ENCODE measurements at regions not wholly inside any gene's neighbourhood (a gene's known extent, or its start where the extent isn't known, plus 50 kb on each side); places are given as distances from the start of the nearest gene placed in this dataset.

DNA sequence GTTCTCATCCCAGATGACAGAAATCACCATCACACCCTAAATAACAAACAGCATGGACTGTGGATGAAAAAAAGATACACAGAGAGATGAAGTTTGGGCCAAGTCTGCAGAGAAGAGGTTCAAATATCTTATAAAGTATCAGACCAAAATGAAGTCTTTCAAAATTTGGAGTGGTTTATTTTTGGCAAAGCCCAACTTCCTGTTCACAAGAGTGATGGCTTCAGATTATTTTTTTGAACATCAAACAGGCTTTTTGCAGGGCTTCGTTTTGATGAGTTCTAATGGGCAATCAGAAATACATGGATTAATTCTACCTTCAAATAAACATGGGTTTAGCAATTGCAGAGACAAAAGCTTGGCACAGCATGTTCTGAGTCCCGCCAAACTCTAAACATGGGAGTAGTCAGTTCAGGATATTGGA, 378.2 kb upstream of the RPS23 start:
- no CpG with 5 or more reads among the region's 2 CpGs for WGBS (ENCODE audit: extremely low coverage, insufficient coverage, insufficient read length)
- no peaks in the 10 kb centered on the region for H3K4me1 ChIP-seq (ENCODE audit: control insufficient read depth in 1 of 2, insufficient read depth in 2 of 2, low read length in 2 of 2)

GRCh38 chr5:82655078-82655477, 376.9 kb upstream of the RPS23 start:
- WGBS (ENCODE audit: extremely low coverage, insufficient coverage, insufficient read length): no CpG with 5 or more reads among the region's 7 CpGs

More for the DNA sequence above, 378.2 kb upstream of the RPS23 start:
- no peak overlapping the region for H4K12ac ChIP-seq (ENCODE audit: low read depth, low read length)
- no peak overlapping the region for H4K8ac ChIP-seq (ENCODE audit: low read depth, low read length)
- H4K91ac ChIP-seq (ENCODE audit: low read depth, low read length): no peak overlapping the region
- H3K4ac ChIP-seq (ENCODE audit: low read depth, low read length): no peak overlapping the region
- H3K27ac ChIP-seq (ENCODE audit: low read depth, low read length): no peak overlapping the region
- no peaks in the 10 kb centered on the region for H3K9me3 ChIP-seq (ENCODE audit: insufficient read depth, low read depth, low read length)
- no peak overlapping the region for H3K14ac ChIP-seq (ENCODE audit: low read length)
- H2AK5ac ChIP-seq (ENCODE audit: low read length): no peak overlapping the region
- DNase-seq: no peak
- no peaks in the 10 kb centered on the region for H3K27me3 ChIP-seq (ENCODE audit: insufficient read depth, low read length)
- H2AFZ ChIP-seq (ENCODE audit: insufficient read depth, low read length, poor library complexity): no peak overlapping the region
- no peak overlapping the region for H2BK12ac ChIP-seq (ENCODE audit: low read length)
- H3K4me3 ChIP-seq (ENCODE audit: low read depth, low read length): no peak overlapping the region
- H3K18ac ChIP-seq (ENCODE audit: low read length): no peak overlapping the region
- no peaks in the 10 kb centered on the region for H3K79me1 ChIP-seq (ENCODE audit: low read length)
- H3K9ac ChIP-seq (ENCODE audit: low read length): no peak overlapping the region
- H3K4me2 ChIP-seq (ENCODE audit: low read length): no peak overlapping the region
- no peak overlapping the region for H3K23ac ChIP-seq (ENCODE audit: low read length)
- no peaks in the 10 kb centered on the region for H3K36me3 ChIP-seq (ENCODE audit: control insufficient read depth in 1 of 2, insufficient read depth in 2 of 2, low read length in 2 of 2)
- no peaks in the 10 kb centered on the region for H3K79me2 ChIP-seq (ENCODE audit: control insufficient read depth, insufficient read depth, low read length, poor library complexity)
- H2BK5ac ChIP-seq (ENCODE audit: low read depth, low read length, poor library complexity): no peak overlapping the region
- no peak overlapping the region for H2BK120ac ChIP-seq (ENCODE audit: insufficient read depth, low read length, poor library complexity)

DNA sequence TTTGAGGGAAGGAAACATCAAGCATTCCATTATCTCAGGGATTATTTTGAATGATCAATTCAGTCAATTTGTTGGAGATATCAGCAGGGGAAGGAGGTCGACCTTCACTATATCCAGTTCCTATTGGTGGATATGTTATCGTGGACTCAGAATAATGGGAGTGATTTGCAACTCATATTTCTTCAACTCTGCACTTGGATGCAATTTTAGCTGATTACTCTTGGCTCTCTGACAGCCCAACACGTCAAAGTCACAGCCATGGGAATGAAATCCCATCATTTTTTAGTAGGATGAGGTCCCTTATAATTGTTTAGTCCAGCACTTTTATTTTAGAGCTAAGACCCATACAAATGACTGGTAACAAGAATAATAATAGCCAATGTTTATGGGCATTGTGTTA, 371.8 kb upstream of the RPS23 start:
- H3K27ac ChIP-seq (ENCODE audit: low read depth, low read length): no peak overlapping the region
- no peak overlapping the region for H3K18ac ChIP-seq (ENCODE audit: low read length)
- H3K23ac ChIP-seq (ENCODE audit: low read length): no peak overlapping the region
- no peak overlapping the region for H3K9ac ChIP-seq (ENCODE audit: low read length)
- no peak overlapping the region for H3K4me2 ChIP-seq (ENCODE audit: low read length)
- H2BK12ac ChIP-seq (ENCODE audit: low read length): no peak overlapping the region
- no peak overlapping the region for H3K4ac ChIP-seq (ENCODE audit: low read depth, low read length)
- no peak overlapping the region for H3K14ac ChIP-seq (ENCODE audit: low read length)
- H4K91ac ChIP-seq (ENCODE audit: low read depth, low read length): no peak overlapping the region
- DNase-seq: no peak
- no peak overlapping the region for H3K4me3 ChIP-seq (ENCODE audit: low read depth, low read length)
- no peak overlapping the region for H2AFZ ChIP-seq (ENCODE audit: insufficient read depth, low read length, poor library complexity)
- no peaks in the 10 kb centered on the region for H3K79me2 ChIP-seq (ENCODE audit: control insufficient read depth, insufficient read depth, low read length, poor library complexity)
- no peak overlapping the region for H2AK5ac ChIP-seq (ENCODE audit: low read length)
- no peak overlapping the region for H4K8ac ChIP-seq (ENCODE audit: low read depth, low read length)
- no peaks in the 10 kb centered on the region for H3K4me1 ChIP-seq (ENCODE audit: control insufficient read depth in 1 of 2, insufficient read depth in 2 of 2, low read length in 2 of 2)
- no peak overlapping the region for H4K12ac ChIP-seq (ENCODE audit: low read depth, low read length)
- H2BK5ac ChIP-seq (ENCODE audit: low read depth, low read length, poor library complexity): no peak overlapping the region
- no peaks in the 10 kb centered on the region for H3K36me3 ChIP-seq (ENCODE audit: control insufficient read depth in 1 of 2, insufficient read depth in 2 of 2, low read length in 2 of 2)
- H3K9me3 ChIP-seq (ENCODE audit: insufficient read depth, low read depth, low read length): no peaks in the 10 kb centered on the region
- no peaks in the 10 kb centered on the region for H3K27me3 ChIP-seq (ENCODE audit: insufficient read depth, low read length)
- no peaks in the 10 kb centered on the region for H3K79me1 ChIP-seq (ENCODE audit: low read length)
- H2BK120ac ChIP-seq (ENCODE audit: insufficient read depth, low read length, poor library complexity): no peak overlapping the region
- no CpG with 5 or more reads among the region's 3 CpGs for WGBS (ENCODE audit: extremely low coverage, insufficient coverage, insufficient read length)

More at GRCh38 chr5:82655078-82655477, 376.9 kb upstream of the RPS23 start:
- Histone ChIP-seq H2AFZ (ENCODE audit: insufficient read depth, low read length, poor library complexity) (no peak overlapping the region), H4K91ac (ENCODE audit: low read depth, low read length) (no peak overlapping the region), H3K4me1 (ENCODE audit: control insufficient read depth in 1 of 2, insufficient read depth in 2 of 2, low read length in 2 of 2) (no peaks in the 10 kb centered on the region), H3K79me2 (ENCODE audit: control insufficient read depth, insufficient read depth, low read length, poor library complexity) (no peaks in the 10 kb centered on the region), H3K27me3 (ENCODE audit: insufficient read depth, low read length) (no peaks in the 10 kb centered on the region), H3K4me3 (ENCODE audit: low read depth, low read length) (no peak overlapping the region), H4K8ac (ENCODE audit: low read depth, low read length) (no peak overlapping the region), H3K36me3 (ENCODE audit: control insufficient read depth in 1 of 2, insufficient read depth in 2 of 2, low read length in 2 of 2) (no peaks in the 10 kb centered on the region), H3K79me1 (ENCODE audit: low read length) (no peaks in the 10 kb centered on the region), H2AK5ac (ENCODE audit: low read length) (no peak overlapping the region), H3K4ac (ENCODE audit: low read depth, low read length) (no peak overlapping the region), H2BK5ac (ENCODE audit: low read depth, low read length, poor library complexity) (no peak overlapping the region), H3K4me2 (ENCODE audit: low read length) (no peak overlapping the region), H2BK12ac (ENCODE audit: low read length) (no peak overlapping the region), H2BK120ac (ENCODE audit: insufficient read depth, low read length, poor library complexity) (no peak overlapping the region), H3K14ac (ENCODE audit: low read length) (no peak overlapping the region), H3K18ac (ENCODE audit: low read length) (no peak overlapping the region), H3K9me3 (ENCODE audit: insufficient read depth, low read depth, low read length) (no peaks in the 10 kb centered on the region), H3K9ac (ENCODE audit: low read length) (no peak overlapping the region), H3K23ac (ENCODE audit: low read length) (no peak overlapping the region), H4K12ac (ENCODE audit: low read depth, low read length) (no peak overlapping the region), H3K27ac (ENCODE audit: low read depth, low read length) (no peak overlapping the region)
- DNase-seq: no peak

GRCh38 chr5:82644766-82645165, 366.6 kb upstream of the RPS23 start:
- Histone ChIP-seq H4K12ac (ENCODE audit: low read depth, low read length) (no peak overlapping the region), H2AK5ac (ENCODE audit: low read length) (no peak overlapping the region), H3K9me3 (ENCODE audit: insufficient read depth, low read depth, low read length) (no peaks in the 10 kb centered on the region), H3K27ac (ENCODE audit: low read depth, low read length) (no peak overlapping the region), H3K9ac (ENCODE audit: low read length) (no peak overlapping the region), H4K8ac (ENCODE audit: low read depth, low read length) (no peak overlapping the region), H2BK12ac (ENCODE audit: low read length) (no peak overlapping the region), H3K18ac (ENCODE audit: low read length) (no peak overlapping the region), H3K4ac (ENCODE audit: low read depth, low read length) (no peak overlapping the region), H3K23ac (ENCODE audit: low read length) (no peak overlapping the region), H3K4me3 (ENCODE audit: low read depth, low read length) (no peak overlapping the region), H3K36me3 (ENCODE audit: control insufficient read depth in 1 of 2, insufficient read depth in 2 of 2, low read length in 2 of 2) (no peaks in the 10 kb centered on the region), H2BK120ac (ENCODE audit: insufficient read depth, low read length, poor library complexity) (no peak overlapping the region), H3K4me2 (ENCODE audit: low read length) (no peak overlapping the region), H3K4me1 (ENCODE audit: control insufficient read depth in 1 of 2, insufficient read depth in 2 of 2, low read length in 2 of 2) (no peaks in the 10 kb centered on the region), H4K91ac (ENCODE audit: low read depth, low read length) (no peak overlapping the region), H3K14ac (ENCODE audit: low read length) (no peak overlapping the region), H3K27me3 (ENCODE audit: insufficient read depth, low read length) (no peaks in the 10 kb centered on the region), H3K79me2 (ENCODE audit: control insufficient read depth, insufficient read depth, low read length, poor library complexity) (no peaks in the 10 kb centered on the region), H2AFZ (ENCODE audit: insufficient read depth, low read length, poor library complexity) (no peak overlapping the region), H2BK5ac (ENCODE audit: low read depth, low read length, poor library complexity) (no peak overlapping the region), H3K79me1 (ENCODE audit: low read length) (no peaks in the 10 kb centered on the region)
- no CpG with 5 or more reads among the region's 4 CpGs for WGBS (ENCODE audit: extremely low coverage, insufficient coverage, insufficient read length)
- no peak for DNase-seq

Data from trophoblast cell (in vitro differentiated cells and primary cell).